CD14-positive monocyte (primary cell): ENCODE measurements at regions not wholly inside any gene's neighbourhood (a gene's known extent, or its start where the extent isn't known, plus 50 kb on each side); places are given as distances from the start of the nearest gene placed in this dataset.

Experiments used
- DNase-seq, 3 donors: peaks; one replicate each; pipeline ENCODE4 v3.0.0-alpha.2; 2011 to 2022
- H2AFZ ChIP-seq: 2 replicates; pipeline ENCODE4 v1.6.0; 2012; ENCODE audit warnings: mild to moderate bottlenecking, low read depth, low read length, inconsistent platforms; ENCODE audit not compliant: insufficient read depth, poor library complexity, severe bottlenecking
- H3K27ac ChIP-seq, 2 donors: 1 replicate in 1 of 2; 2 replicates in 1 of 2; pipeline ENCODE4 v1.5.1; 2012 to 2013; ENCODE audit warnings: low read length in 2 of 2, control low read depth in 1 of 2, inconsistent platforms in 1 of 2, low read depth in 1 of 2, mild to moderate bottlenecking in 1 of 2
- H3K27me3 ChIP-seq, 2 donors: one replicate each; pipeline versions ENCODE4 v1.6.0 to v1.6.1; 2011 to 2013; ENCODE audit warnings: low read length in 2 of 2; ENCODE audit not compliant: control insufficient read depth in 2 of 2, insufficient read depth in 2 of 2
- H3K36me3 ChIP-seq, 2 donors: replicated peaks in 1 of 2; 1 replicate in 1 of 2; 2 replicates in 1 of 2; pipeline versions ENCODE4 v1.5.1 to v1.6.1; 2012 to 2013; ENCODE audit warnings: low read length in 2 of 2, control low read depth in 1 of 2, inconsistent platforms in 1 of 2, mild to moderate bottlenecking in 1 of 2; ENCODE audit not compliant: insufficient read depth in 2 of 2, control insufficient read depth in 1 of 2
- H3K4me1 ChIP-seq, 2 donors: 1 replicate in 1 of 2; 2 replicates in 1 of 2; pipeline versions ENCODE4 v1.5.1 to v1.6.1; 2012 to 2013; ENCODE audit warnings: low read length in 2 of 2, control low read depth in 1 of 2, inconsistent platforms in 1 of 2, mild to moderate bottlenecking in 1 of 2, moderate library complexity in 1 of 2; ENCODE audit not compliant: insufficient read depth in 2 of 2, control insufficient read depth in 1 of 2
- H3K4me2 ChIP-seq: replicated peaks from 2 replicates; pipeline ENCODE3; 2012; ENCODE audit warnings: low read length, moderate library complexity, mild to moderate bottlenecking; ENCODE audit not compliant: poor library complexity, severe bottlenecking; ENCODE audit errors: extremely low read depth
- H3K4me3 ChIP-seq, 3 experiments: fragments of 200-600 bp in 1 of 3; sonication (generic) in 1 of 3; replicated peaks in 1 of 3; 1 replicate in 2 of 3; 2 replicates in 1 of 3; pipeline ENCODE4 v1.5.1; 2011 to 2013; ENCODE audit warnings: low read length in 3 of 3, mild to moderate bottlenecking in 3 of 3, control low read depth in 2 of 3, low read depth in 2 of 3, inconsistent platforms in 1 of 3, moderate library complexity in 1 of 3
- H3K79me2 ChIP-seq: 2 replicates; pipeline ENCODE4 v1.6.0; 2012; ENCODE audit warnings: mild to moderate bottlenecking, control low read depth, inconsistent platforms, low read length, moderate library complexity; ENCODE audit not compliant: insufficient read depth
- H3K9ac ChIP-seq: 2 replicates; pipeline ENCODE4 v1.6.0; 2017; ENCODE audit warnings: low read length, mild to moderate bottlenecking; ENCODE audit not compliant: insufficient read depth, poor library complexity, severe bottlenecking
- H3K9me3 ChIP-seq, 2 donors: replicated peaks in 1 of 2; 1 replicate in 1 of 2; 2 replicates in 1 of 2; pipeline versions ENCODE4 v1.5.1 to v1.6.1; 2012 to 2013; ENCODE audit warnings: low read length in 2 of 2, control low read depth in 1 of 2; ENCODE audit not compliant: control insufficient read depth in 1 of 2, insufficient read depth in 1 of 2
- H4K20me1 ChIP-seq: 2 replicates; pipeline ENCODE4 v1.6.0; 2012; ENCODE audit warnings: mild to moderate bottlenecking, low read length, control low read depth, moderate library complexity; ENCODE audit not compliant: insufficient read depth
- H3K27ac Mint-ChIP-seq, 7 donors: one replicate each; pipeline ENCODE4 v1.8.0; 2020; ENCODE audit warnings: mild to moderate bottlenecking in 7 of 7, mixed read lengths in 7 of 7, moderate library complexity in 6 of 7, inconsistent platforms in 2 of 7
- H3K27me3 Mint-ChIP-seq, 3 donors: one replicate each; pipeline ENCODE4 v1.8.0; 2021 to 2022; ENCODE audit warnings: low read depth in 3 of 3, mild to moderate bottlenecking in 3 of 3, mixed read lengths in 3 of 3, moderate library complexity in 3 of 3, inconsistent platforms in 1 of 3
- H3K36me3 Mint-ChIP-seq, 2 donors: one replicate each; pipeline ENCODE4 v1.8.0; 2020; ENCODE audit warnings: mixed read lengths in 2 of 2, inconsistent platforms in 1 of 2, mild to moderate bottlenecking in 1 of 2
- H3K4me1 Mint-ChIP-seq: one replicate; pipeline ENCODE4 v1.8.0; 2020; ENCODE audit warnings: mild to moderate bottlenecking, mixed read lengths
- H3K4me3 Mint-ChIP-seq, 2 donors: one replicate each; pipeline ENCODE4 v1.8.0; 2020; ENCODE audit warnings: mild to moderate bottlenecking in 2 of 2, mixed read lengths in 2 of 2, moderate library complexity in 1 of 2
- H3K9me3 Mint-ChIP-seq, 7 donors: one replicate each; pipeline ENCODE4 v1.8.0; 2020 to 2022; ENCODE audit warnings: mixed read lengths in 7 of 7, mild to moderate bottlenecking in 6 of 7, moderate library complexity in 6 of 7, inconsistent platforms in 2 of 7
- WGBS: methylation state at CpG from one replicate; pipeline ENCODE4 v1.1.5; 2013; ENCODE audit warnings: missing lambda C conversion rate; ENCODE audit not compliant: insufficient coverage; 5-methylcytosine and 5-hydroxymethylcytosine counted together
- intact Hi-C, 2 donors: fragments of 100-400 bp; cut with micrococcal nuclease; formaldehyde crosslinking; loops; one replicate each; pipeline versions ENCODE4 v1.15.0 to v1.15.1; 2023
- TF ChIP-seq, protein P1 (sequence below): fragments of 200-600 bp; IDR thresholded peaks from one replicate; pipeline ENCODE4 v1.8.0; 2022; ENCODE audit warnings: antibody characterized with exemption, mild to moderate bottlenecking

DNA sequence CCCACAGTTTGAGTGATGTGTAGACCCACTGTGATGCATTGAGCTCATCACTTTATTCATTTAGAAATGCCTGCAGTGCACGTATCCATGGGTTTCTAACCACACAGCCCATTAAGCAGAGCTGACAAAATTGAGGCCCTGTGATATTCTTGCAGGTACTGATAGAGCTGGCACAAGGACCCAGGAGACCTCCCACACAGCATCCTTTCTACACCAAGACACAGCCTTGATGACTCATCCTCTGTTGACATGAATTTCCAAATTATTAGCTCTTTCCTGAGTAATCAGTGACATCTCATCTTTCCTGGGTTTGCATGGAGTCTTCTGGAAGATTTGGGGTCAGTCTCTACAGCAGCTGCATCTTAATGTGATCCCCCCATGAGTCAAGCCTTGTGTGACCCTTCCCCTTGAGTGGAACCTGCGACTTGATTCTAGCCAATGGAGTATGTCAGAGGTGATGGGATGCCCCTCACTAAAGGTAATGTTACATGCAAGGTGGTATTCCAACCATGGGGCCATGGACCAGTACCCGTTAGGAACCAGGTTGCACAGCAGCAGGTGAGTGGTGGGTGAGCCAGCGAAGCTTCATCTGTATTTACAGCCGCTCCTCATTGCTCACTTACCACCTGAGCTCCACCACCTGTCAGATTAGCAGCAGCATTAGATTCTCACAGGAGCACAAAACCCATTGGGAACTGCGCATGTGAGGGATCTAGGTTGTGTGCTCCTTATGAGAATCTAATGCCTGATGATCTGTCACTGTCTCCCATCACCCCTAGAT lies 181.1 kb upstream of the ARL4C start:
- Mint-ChIP-seq H3K27me3 (no peaks in the 10 kb centered on the region), H3K36me3 (no peaks in the 10 kb centered on the region), H3K4me1 (no peaks in the 10 kb centered on the region), H3K9me3 (peaks cover 0 to 3% (median 0%) of the 10 kb centered on the region in 7 donors), H3K27ac (no peak overlapping the region), H3K4me3 (no peak overlapping the region)
- TF ChIP-seq, protein P1, sequence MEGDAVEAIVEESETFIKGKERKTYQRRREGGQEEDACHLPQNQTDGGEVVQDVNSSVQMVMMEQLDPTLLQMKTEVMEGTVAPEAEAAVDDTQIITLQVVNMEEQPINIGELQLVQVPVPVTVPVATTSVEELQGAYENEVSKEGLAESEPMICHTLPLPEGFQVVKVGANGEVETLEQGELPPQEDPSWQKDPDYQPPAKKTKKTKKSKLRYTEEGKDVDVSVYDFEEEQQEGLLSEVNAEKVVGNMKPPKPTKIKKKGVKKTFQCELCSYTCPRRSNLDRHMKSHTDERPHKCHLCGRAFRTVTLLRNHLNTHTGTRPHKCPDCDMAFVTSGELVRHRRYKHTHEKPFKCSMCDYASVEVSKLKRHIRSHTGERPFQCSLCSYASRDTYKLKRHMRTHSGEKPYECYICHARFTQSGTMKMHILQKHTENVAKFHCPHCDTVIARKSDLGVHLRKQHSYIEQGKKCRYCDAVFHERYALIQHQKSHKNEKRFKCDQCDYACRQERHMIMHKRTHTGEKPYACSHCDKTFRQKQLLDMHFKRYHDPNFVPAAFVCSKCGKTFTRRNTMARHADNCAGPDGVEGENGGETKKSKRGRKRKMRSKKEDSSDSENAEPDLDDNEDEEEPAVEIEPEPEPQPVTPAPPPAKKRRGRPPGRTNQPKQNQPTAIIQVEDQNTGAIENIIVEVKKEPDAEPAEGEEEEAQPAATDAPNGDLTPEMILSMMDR, result no peak
- H2AFZ ChIP-seq, result no peak overlapping the region
- no peak overlapping the region for H3K9ac ChIP-seq
- no peaks in the 10 kb centered on the region for H4K20me1 ChIP-seq
- H3K27me3 ChIP-seq, result no peaks in the 10 kb centered on the region
- intact Hi-C loops, result no loop called here
- no peak overlapping the region for H3K4me2 ChIP-seq
- H3K36me3 ChIP-seq, result no peaks in the 10 kb centered on the region
- H3K79me2 ChIP-seq, result no peaks in the 10 kb centered on the region
- H3K4me1 ChIP-seq, result no peaks in the 10 kb centered on the region
- H3K9me3 ChIP-seq, result no peaks in the 10 kb centered on the region
- 91% methylated on average over 1 of the region's 6 CpGs for WGBS
- no peak overlapping the region for H3K27ac ChIP-seq
- H3K4me3 ChIP-seq, result no peak overlapping the region
- no peak for DNase-seq

DNA sequence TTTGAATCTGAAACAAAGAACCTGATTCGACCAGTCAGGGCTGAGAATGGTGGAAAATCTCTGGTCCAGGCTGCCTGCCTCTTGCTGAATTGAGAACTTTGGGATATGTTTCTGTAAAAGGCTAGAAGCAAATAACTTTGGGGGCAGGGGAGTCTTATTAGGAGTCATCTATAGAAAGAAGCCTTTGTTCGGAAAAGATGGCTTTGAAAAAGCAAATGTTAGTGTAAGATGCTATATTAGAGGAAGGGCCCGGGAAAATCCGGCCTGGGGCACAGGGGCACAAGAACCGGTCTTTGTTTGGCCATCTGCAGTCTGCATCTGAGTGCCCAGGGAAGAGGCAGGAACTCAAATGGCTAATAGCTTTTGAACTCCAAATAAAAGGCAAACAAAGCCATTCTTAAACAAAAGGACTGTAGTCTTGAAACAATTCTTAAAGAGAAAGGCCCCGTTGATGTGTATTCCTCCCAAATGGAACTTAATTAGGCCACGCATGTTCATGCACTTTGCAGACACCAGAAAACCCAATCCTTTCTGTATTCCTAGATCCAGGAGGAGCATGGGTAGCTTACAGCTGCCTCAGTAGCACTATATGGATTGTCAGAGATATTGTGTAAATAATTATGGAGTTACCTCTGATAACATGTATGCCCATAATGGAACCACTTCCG lies 180.0 kb upstream of the ARL4C start:
- Histone ChIP-seq H3K4me1 (no peaks in the 10 kb centered on the region), H4K20me1 (no peaks in the 10 kb centered on the region), H3K79me2 (no peaks in the 10 kb centered on the region), H3K27ac (no peak overlapping the region), H3K4me2 (no peak overlapping the region), H3K27me3 (no peaks in the 10 kb centered on the region), H2AFZ (no peak overlapping the region), H3K36me3 (no peaks in the 10 kb centered on the region), H3K9ac (no peak overlapping the region), H3K4me3 (no peak overlapping the region), H3K9me3 (no peaks in the 10 kb centered on the region)
- Mint-ChIP-seq H3K9me3 (peaks cover 0 to 3% (median 0%) of the 10 kb centered on the region in 7 donors), H3K4me3 (no peak overlapping the region), H3K27ac (no peak overlapping the region), H3K36me3 (no peaks in the 10 kb centered on the region), H3K27me3 (no peaks in the 10 kb centered on the region), H3K4me1 (no peaks in the 10 kb centered on the region)
- intact Hi-C loops, result no loop called here
- TF ChIP-seq, protein P1, result no peak
- 95% methylated on average over 6 of the region's 8 CpGs for WGBS
- DNase-seq, result no peak
